HG03064 (cell line): ENCODE measurements at regions not wholly inside any gene's neighbourhood (a gene's known extent, or its start where the extent isn't known, plus 50 kb on each side); places are given as distances from the start of the nearest gene placed in this dataset.

Source experiments
- ATAC-seq: cut with Tn5 transposase; IDR thresholded peaks from one replicate; pipeline ENCODE4 v1.9.1; 2021; ENCODE audit warnings: low read depth; ENCODE audit not compliant: unreplicated experiment

DNA sequence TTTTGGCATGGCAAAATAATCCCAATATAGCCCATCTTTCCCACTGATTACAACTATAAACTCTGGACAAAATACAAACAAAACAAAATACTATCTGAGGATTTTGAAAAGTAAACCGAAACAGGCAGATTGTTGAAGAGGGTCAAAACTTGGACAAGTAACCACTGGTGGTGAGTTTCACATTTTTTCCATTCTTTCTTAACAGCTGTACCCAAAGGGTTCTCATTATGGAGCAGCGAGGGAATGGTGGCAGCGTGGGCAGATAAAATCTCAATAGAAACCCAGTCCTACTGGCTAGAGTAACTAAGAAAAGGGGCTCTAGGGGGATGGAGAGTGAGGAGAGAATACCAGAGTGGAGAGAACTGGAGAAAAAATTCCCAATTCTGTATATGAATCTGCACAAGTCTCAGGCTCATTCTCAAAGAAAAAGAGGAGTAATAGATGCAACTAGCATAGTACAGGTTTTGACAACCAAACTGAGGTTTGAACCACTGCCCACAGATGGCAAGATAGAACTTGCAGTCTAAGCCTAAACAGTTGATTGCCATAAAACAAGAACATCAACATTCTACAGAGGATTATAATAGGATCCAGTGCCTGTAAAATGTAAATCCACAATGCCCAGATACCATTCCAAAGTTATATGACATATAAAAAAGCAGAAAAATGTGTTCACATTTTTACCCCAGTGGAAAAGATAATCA lies 284.5 kb downstream of the KCNRG start:
- ATAC-seq: no peak

DNA sequence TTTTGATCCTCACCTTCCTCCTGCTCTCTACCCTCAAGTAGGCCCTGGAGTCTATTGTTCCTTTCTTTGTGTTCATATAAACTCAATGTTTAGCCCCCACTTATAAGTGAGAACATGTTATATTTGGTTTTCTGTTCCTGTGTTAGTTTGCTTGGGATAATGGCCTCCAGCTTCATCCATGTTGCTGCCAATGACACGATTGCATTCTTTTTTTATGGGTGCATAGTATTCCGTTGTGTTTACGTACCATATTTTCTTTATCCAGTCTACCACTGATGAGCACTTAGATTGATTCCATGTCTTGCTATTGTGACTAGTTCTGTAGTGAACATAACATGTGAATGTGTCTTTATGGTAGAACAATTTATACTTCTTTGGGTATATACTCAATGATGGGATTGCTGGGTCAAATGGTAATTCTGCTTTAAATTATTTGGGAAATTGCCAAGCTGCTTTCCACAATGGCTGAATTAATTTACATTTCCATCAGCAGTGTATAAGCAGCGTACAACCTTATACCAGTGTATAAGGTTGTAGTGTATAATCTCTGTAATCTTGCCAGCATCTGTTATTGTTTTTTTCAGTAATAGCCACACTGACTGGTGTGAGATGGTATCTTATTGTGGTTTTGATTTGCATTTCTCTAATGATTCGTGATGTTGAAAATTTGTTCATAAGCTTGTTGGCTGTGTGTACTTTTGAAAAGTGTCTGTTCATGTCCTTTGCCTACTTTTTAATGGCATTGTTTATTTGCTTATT lies 288.9 kb downstream of the KCNRG start:
- no peak for ATAC-seq

DNA sequence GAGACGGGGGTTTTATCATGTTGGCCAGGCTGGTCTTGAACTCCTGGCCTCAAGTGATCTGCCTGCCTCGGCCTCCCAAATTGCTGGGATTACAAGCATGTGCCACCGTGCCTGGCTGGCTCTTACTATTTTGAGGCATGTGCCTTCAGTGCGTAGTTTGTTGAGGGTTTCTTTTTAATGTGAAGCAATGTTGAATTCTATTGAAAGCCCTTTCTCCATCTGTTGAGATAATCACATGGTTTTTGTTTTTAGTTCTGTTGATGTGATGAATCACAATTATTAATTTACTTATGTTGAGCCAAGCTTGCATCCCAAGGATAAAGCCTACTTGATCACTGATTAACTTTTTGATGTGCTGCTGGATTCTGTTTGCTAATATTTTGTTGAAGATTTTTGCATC lies 290.9 kb downstream of the KCNRG start:
- ATAC-seq: no peak

DNA sequence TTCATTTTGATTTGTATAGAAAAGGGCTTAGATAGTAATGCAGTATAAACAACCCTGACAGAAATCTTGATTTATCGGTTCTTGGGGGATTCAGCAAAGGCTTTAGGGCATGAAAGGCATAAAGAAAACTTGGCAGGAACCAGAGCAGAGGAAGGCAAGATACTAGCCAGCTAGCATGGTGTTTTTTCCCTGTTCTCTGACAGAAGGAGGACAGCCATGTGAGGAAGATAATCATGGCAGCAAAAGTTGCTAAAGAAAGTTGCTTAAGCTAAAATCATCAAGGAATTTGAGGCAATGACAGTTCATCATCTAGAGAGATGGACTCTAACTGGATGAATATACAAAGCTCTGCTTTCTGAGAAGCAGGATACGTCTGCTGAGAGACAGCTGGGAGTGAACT lies 294.1 kb downstream of the KCNRG start:
- no peak for ATAC-seq

DNA sequence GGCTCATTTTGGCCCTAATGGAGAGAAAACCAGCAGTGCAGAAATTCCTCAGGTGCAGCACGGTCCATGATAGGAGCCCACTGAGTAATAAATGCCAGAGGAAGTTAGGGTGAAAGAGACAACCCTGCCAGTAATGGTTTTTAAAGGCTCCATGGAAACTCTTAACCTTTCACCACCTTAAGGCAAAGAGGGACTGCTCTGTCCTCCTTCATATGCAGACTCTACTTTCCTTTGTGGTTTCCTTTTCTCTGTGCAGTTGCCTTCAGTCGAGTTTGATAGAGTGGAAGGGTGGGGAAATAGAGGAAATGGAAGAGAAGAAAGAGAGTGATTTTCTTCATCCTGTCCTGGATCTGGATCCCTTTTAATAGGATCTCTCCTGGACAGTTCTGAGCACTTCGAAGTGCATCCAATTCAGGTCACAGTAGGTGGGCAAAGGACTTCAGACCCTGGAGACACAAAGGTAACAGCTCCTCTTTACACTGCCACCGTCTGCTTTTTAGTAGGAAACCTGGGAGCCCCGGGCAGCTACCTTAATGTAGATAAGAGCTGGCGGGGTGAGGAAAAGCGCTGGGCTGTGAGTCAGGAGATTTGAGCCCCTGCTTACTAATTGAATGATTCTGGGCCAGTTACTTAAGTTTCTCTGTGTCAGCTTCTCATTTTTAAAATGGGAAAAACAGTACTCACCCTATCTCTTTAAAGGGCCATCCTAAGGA lies 294.8 kb downstream of the KCNRG start:
- ATAC-seq: no peak

DNA sequence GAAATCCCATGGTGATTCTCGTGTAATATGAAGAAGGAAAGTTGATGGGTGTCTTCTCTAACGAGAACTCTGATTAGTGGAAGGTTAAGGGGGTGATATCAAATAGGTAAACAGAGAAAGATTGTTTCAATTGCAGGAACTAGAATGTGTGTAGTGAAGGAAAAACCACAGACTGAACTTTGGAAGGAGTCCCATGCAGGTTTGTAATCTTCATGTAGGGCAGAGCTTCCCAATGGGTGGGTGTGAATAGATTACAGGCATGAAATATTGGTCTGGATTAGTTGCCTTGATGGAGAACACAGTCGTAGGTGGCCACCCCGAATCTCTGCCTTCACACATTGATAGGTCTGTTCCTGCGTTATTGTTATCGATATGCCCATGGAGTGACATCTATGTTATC lies 295.5 kb downstream of the KCNRG start:
- ATAC-seq: no peak

DNA sequence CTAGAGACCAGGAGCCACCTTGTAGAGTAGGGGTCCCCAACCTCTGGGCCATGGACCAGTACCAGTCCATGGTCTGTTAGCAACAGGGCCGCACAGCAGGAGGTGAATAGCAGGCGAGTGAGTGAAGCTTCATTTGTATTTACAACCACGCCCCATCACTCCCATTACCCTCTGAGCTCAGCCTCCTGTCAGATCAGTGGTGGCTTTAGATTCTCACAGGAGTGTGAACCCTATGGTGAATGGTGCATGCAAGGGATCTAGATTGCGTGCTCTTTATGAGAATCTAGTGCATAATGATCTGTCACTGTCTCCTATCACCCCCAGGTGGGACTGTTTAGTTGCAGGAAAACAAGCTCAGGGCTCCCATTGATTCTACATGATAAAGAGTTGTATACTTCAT lies 303.6 kb downstream of the KCNRG start:
- no peak for ATAC-seq

DNA sequence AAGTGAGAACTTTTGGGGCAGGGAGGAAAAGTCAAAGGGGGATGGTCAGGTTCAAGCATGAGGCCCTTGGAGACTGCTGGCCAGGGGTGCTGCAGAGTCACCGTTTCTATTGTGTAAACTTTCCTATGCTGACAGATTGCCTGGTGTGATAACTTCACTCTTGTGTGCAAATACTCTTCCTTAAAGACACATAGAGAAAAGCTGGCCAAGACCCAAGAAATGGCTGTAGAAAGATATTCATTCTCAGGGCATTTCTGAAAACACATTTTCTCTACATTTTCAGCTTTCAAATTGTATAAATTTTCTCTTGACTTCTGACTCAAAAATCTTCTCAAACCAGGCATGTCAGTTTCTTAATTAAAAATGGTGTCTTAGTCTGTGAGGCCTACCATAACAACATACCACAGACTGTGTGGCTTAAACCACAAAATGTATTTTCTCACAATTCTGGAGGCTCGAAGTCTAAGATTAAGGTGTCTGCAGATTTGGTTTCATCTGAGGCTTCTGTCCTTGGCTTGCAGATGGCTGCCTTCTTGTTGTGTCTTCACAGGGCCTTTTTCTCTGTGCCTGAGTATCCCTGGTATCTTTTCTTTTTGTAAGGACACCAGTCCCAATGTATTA lies 304.5 kb downstream of the KCNRG start:
- ATAC-seq: no peak

DNA sequence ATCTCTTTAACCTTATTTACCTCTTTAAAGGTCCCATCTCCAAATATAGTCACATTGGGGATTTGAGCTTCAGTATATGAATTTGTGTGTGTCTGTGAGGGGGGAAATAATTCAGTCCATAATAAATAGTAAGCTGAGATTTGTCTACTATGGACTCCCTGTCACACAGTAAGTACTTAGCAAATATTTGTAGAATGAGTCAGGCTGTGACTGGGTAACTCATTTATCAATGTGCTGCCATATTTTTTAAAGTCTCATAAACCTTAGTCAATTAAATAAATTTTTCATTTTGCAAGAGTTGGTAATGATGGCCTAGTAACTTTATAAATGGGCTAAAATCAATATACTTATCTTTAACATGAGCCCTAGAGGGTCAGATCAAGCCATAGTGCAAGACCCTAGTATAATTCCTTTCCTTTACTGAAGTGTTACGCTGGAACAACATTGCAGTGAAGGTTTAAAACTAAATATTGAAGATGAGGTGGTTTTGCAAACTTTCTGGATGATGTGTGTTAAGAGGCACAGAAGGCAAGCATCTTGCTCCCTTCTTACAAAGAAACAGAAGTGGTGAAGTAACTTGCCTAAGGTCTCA lies 305.1 kb downstream of the KCNRG start:
- ATAC-seq: no peak

DNA sequence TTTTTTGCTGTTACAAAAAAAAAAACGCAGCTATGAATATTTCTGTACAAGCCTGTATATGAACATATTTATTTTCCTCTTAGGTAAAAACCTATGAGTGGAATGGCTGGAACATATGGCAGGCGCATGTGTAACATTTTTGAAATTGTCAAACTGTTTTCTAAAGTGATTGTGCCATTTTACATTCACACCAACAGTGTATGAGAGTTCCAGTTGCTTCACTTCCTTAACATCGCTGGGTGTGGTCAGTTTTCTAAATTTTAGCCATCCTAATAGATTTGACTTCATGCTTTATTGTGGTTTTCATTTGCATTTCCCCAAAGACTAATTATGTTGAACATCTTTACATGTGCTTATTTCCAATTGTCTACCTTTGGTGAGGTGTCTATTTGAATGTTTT lies 306.8 kb downstream of the KCNRG start:
- ATAC-seq: no peak

DNA sequence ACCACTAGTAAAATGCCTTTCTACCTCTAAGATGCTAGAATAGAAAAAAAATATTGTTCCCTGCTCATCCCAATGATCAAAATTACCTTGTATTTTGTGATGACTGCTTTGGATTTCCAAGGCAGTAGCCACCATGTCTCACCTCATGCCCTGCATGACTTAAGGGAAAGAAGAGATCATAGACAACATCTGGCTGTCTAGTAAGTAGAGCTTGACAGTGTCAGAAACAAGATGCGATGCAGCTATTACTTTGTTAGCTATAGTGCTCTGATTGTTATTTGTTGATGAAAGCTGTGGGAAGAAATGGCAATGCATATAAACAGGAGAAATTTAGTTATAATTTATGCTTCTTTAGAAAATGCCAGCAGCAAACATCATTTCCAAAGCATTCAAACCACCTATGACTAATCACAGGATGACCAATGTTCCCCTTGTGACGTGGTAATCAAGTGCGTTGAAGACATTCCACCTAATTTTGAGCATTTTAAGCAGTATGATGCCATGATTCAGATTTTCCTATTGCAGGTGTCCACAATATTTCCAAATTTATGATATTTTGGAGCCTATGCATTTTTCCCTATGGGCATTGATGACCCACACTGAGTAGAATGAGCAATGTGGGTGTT lies 308.3 kb downstream of the KCNRG start:
- ATAC-seq: no peak

DNA sequence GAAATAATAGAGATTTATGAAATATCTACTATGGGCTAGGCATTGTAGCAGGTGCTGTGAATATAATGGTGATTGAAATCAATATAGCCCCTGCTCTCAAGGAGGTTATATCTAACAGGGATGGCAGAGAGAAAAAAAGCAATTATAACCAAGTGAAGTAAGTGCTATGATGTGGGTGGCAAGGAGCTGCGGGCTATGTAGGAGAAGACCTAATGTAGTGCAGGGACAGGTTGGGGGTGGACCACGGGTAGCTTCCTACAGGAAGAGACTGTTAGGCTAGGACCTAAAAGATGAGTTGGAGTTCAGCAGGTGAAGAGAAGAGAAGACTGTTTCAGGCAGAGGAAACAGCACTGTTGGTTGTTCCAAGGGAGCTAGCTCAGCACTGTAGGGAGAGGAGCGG lies 311.0 kb downstream of the KCNRG start:
- no peak for ATAC-seq

DNA sequence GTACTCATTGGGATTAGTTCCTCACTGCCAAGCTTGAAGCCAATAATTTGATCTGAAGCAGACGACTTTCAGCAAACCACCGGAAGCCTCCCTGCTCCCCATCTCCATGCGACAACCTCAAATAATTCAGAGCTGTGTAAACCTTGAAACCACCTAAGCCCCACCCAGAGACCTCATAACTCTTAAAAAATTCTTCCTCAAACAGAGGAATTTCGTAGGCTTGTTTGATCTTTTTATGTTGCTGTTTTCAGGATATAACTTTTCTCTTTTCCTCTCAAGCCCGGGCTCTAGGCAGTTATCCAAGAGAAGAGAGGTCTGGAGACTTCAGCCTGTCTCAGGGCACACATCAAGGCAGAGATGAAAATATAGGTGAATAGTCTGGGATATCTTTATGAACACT lies 311.6 kb downstream of the KCNRG start:
- ATAC-seq: no peak

DNA sequence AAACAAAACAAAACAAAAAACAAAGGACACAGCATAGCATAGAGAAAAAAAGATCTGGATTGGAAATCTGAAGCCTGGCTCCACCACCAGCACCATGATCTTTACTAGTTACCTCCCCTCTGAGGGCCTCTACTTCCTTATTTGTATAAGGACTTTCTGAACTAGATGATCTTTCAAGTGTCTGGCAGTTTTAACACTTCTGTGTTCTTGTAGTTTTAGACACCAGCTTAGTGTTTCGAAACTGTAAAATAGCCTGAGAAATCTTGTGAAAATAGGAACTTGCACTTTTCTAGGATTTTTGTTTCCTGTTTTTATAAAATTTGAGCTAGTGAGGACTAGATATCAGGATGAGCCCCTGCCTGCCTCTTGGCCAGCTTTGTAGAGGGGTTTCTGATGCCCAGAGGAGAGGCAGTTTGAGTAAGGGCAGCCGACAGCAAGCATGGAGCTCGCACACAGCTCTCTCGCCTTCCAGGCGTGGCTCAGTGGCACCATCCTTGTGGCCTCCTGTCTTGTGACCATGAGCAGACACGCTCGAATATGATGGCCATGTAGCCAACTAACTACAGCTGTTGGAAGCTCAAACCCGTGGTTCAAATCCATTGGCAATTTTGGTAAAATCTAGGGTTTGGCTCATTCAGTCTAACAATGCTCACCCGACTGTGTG lies 319.0 kb downstream of the KCNRG start:
- ATAC-seq: no peak

DNA sequence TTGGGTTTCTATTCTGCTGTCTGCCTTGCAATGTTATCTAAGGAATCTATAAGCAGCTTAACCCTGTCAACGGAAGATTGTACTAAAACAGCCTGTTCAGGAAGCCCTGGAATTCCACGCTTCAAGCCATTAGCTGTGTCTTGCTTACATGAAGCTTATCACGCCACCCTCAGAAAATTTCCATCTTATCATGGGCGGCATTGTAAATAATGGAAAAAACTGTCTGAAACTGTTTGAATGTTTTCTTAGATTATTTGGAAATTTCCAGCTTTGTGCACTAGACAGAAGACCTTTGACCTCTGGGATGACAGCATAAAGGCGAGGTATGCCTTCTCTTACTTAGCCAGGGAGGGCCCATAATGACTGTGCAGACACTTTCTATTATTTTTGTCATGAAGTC lies 319.7 kb downstream of the KCNRG start:
- no peak for ATAC-seq

DNA sequence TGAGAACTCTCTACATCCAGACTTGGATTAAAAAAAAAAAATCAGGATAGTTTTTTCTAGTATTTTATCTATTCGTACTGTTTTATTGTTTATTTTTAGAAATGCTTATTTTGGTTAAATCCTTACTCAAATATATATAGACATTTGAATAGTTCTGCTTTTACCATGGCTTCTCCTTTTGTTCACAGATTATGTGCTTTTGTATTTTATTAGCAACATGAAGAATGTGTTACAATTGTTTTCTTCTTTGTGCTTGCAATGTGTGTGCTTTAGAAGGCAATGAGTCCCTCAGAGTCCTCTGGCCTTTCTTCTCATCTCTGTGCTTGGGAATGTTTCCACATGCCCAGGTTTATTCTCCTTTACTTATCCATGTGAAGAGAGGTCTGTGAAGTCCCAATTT lies 324.0 kb downstream of the KCNRG start:
- no peak for ATAC-seq

DNA sequence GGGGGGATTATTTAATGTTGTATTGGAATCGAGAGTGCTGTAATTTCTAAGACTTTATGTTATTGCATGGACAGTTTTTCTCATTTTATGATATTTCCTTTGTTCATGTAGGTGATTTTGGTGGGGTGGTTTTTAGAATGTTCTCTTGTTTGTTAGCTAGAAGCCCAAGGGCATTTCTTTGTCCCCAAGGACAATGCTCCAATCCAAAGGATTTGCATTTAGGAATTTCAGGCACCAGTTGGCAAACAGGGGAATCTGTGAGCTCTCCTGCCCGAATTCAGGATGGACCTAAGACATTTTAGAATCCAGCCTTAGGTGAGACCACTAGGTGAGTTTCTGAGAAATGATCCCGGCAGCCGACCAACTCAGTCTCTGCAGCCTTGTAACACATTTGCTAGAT lies 324.9 kb downstream of the KCNRG start:
- no peak for ATAC-seq

DNA sequence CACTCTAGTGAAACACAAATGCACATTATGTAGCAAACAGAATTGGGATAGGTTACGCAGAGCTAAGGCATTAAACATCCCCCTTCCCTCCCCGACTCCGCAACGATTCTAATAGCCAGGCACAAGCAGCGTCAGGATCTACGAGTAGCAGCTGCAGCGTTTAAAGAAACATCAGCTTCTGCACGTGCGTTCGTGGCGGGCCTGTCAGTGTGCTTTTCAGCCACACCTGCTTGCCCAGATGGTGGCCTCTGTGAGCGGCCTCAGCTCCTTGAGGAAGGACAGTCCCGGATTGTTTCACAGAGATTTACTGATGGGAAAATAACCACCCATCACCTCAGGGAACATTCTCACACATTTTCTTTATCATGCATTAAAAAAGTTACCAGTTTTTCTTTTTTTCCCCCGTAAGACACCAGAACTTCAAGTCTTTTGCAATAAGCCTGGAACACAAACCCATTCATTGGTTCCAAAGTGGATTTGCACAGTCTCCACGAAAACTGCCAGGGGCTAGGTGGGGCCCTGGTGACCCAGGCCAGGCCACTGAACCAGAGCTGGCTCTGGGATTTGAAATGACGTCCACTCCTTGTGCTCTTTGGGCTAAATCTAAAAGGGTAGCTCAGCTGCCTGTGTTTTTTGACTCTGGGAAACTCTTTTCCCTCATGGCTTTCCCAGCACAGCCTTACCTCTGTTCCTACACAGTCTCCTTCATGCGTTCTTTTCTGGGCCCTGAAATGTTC lies 325.5 kb downstream of the KCNRG start:
- no peak for ATAC-seq

DNA sequence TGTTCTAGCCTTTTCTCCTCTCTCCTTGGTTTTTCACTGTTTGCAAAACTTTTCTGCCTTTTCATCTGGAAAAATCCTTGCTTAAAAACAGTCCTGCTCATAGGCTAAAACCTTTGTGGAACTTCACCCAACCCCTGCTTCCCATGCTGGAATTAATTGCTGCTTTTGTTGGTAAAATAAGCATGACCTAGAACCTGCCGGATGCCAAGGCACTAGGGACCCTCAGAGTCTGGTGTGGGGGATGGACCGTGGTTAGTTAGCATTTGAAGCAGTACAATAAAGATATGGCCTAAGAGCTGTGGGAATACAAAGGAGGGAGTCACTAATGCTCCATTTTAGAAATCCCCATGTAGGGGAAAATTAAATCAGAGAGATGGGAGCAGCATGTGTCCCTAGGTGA lies 326.3 kb downstream of the KCNRG start:
- no peak for ATAC-seq
